ENCODE measurements at regions not wholly inside any gene's neighbourhood (a gene's known extent, or its start where the extent isn't known, plus 50 kb on each side); places are given as distances from the start of the nearest gene placed in this dataset.

GRCh38 chr5:44951371-44951770 is 142.6 kb downstream of the MRPS30 start:
- intact Hi-C loops (cut with micrococcal nuclease; ENCODE audit: unreplicated experiment), result no loop called here
- BruUV-seq (replicated peaks), result no TSS peak
- FAIRE-seq, result no peak

More at GRCh38 chr5:44951371-44951770, 142.6 kb downstream of the MRPS30 start:
- no peak overlapping the region for H3K27ac ChIP-seq (ENCODE audit: extremely low read length, insufficient read depth, low read length)
- H3K36me3 ChIP-seq (replicated peaks in 1 of 2; ENCODE audit: control insufficient read depth in 1 of 2, insufficient read depth in 2 of 2, low read length in 2 of 2), result no peaks in the 10 kb centered on the region
- H4K20me1 ChIP-seq (ENCODE audit: insufficient read depth, low read length), result no peaks in the 10 kb centered on the region
- ChIA-PET CTCF (ENCODE audit: low intra/inter-chr PET ratio, low total read pairs) (no interaction called here), POLR2A (no interaction called here)
- no peaks in the 10 kb centered on the region for H3K79me2 ChIP-seq (ENCODE audit: insufficient read depth, low read length)
- in situ Hi-C loops (cut with HindIII; ENCODE audit: extremely low pct_ligation_motif_present, low pct_unique_long_range_greater_than_20kb), result no loop called here
- H3K4me3 ChIP-seq (replicated peaks in 1 of 3; ENCODE audit: insufficient read depth in 1 of 3, low read depth in 2 of 3, low read length in 3 of 3), result no peak overlapping the region
- DNase-seq (ENCODE audit: low spot score) (no peak), ATAC-seq (no peak)
- WGBS (ENCODE audit: low lambda C conversion rate), result 20% methylated on average over 3 of the region's 3 CpGs
- TF ChIP-seq JUND (CRISPR knock-in tag; IDR thresholded peaks at IDR 0.05), result no peak
- TF ChIP-seq ZNF687 (CRISPR knock-in tag; IDR thresholded peaks at IDR 0.05), result no peak
- TF ChIP-seq MED1 (CRISPR knock-in tag; IDR thresholded peaks at IDR 0.05), result no peak
- no peak for TF ChIP-seq ZNF644 (CRISPR knock-in tag; IDR thresholded peaks at IDR 0.05; ENCODE audit: low read depth)
- no peak for TF ChIP-seq TFE3 (CRISPR knock-in tag; IDR thresholded peaks at IDR 0.05)
- TF ChIP-seq ZNF75D (CRISPR knock-in tag; IDR thresholded peaks at IDR 0.05; ENCODE audit: borderline replicate concordance), result no peak
- TF ChIP-seq FOXO4 (CRISPR knock-in tag; conservative IDR thresholded peaks at IDR 0.05), result no peak
- no peak for TF ChIP-seq HNRNPLL (IDR thresholded peaks at IDR 0.05; ENCODE audit: low read depth, low read length, poor library complexity, severe bottlenecking)
- no peak for TF ChIP-seq IKZF1 (IDR thresholded peaks at IDR 0.05)
- no peak for TF ChIP-seq JDP2 (CRISPR knock-in tag; IDR thresholded peaks at IDR 0.05; ENCODE audit: borderline replicate concordance)
- TF ChIP-seq MXD1 (CRISPR knock-in tag; IDR thresholded peaks at IDR 0.05), result no peak
- no peak for TF ChIP-seq CTCF (CRISPR knock-in tag; IDR thresholded peaks at IDR 0.05)
- no peaks in the 10 kb centered on the region for H3K9me3 ChIP-seq (ENCODE audit: low read length)
- no peak overlapping the region for H2AFZ ChIP-seq (ENCODE audit: low read length)
- H3K27me3 ChIP-seq (ENCODE audit: control insufficient read depth in 1 of 2, insufficient read depth in 2 of 2, low read length in 2 of 2), result no peaks in the 10 kb centered on the region
- H3K9ac ChIP-seq (ENCODE audit: insufficient read depth, low read depth, low read length), result no peak overlapping the region
- no peak overlapping the region for H3K4me2 ChIP-seq (ENCODE audit: low read depth, low read length)
- no peaks in the 10 kb centered on the region for H3K4me1 ChIP-seq (ENCODE audit: insufficient read depth, low read length)
